Keratinocyte (primary cell): ENCODE measurements at regions not wholly inside any gene's neighbourhood (a gene's known extent, or its start where the extent isn't known, plus 50 kb on each side); places are given as distances from the start of the nearest gene placed in this dataset.

Source experiments
- DNase-seq: peaks from one replicate; pipeline ENCODE4 v3.0.0-alpha.2; 2011; ENCODE audit warnings: low read depth, missing footprints, low spot score
- FAIRE-seq: peaks from 2 replicates; lab custom pipeline; 2011; peaks lifted over from hg19 to GRCh38; lab: Jason Lieb, UNC
- H2AFZ ChIP-seq: 2 replicates; pipeline ENCODE4 v1.6.0; 2012; ENCODE audit warnings: low read length, control low read depth, inconsistent platforms; ENCODE audit not compliant: control insufficient read depth
- H3K27ac ChIP-seq: 2 replicates; pipeline ENCODE4 v1.5.1; 2011; ENCODE audit warnings: low read length; ENCODE audit not compliant: control insufficient read depth, insufficient read depth
- H3K27me3 ChIP-seq: 3 replicates; pipeline ENCODE4 v1.6.0; 2011; ENCODE audit warnings: low read length; ENCODE audit not compliant: control insufficient read depth, insufficient read depth; ENCODE audit errors: extremely low read depth
- H3K36me3 ChIP-seq, 2 experiments: 2 replicates in 1 of 2; 3 replicates in 1 of 2; pipeline ENCODE4 v1.5.1; 2011; ENCODE audit warnings: low read length in 2 of 2, mild to moderate bottlenecking in 1 of 2; ENCODE audit not compliant: control insufficient read depth in 2 of 2, insufficient read depth in 2 of 2; ENCODE audit errors: extremely low read depth in 1 of 2
- H3K4me1 ChIP-seq: 3 replicates; pipeline ENCODE4 v1.5.1; 2011; ENCODE audit warnings: low read length; ENCODE audit not compliant: control insufficient read depth, insufficient read depth; ENCODE audit errors: extremely low read depth
- H3K4me2 ChIP-seq: 3 replicates; pipeline ENCODE4 v1.6.0; 2011; ENCODE audit warnings: low read depth, low read length; ENCODE audit not compliant: control insufficient read depth, insufficient read depth; ENCODE audit errors: extremely low read depth
- H3K4me3 ChIP-seq, 3 experiments: fragments of 200-600 bp in 1 of 3; sonication (generic) in 1 of 3; 2 replicates in 2 of 3; 3 replicates in 1 of 3; pipeline ENCODE4 v1.5.1; 2011 to 2016; ENCODE audit warnings: low read length in 3 of 3, mild to moderate bottlenecking in 3 of 3, control low read depth in 2 of 3, inconsistent platforms in 1 of 3, low read depth in 1 of 3, mixed read lengths in 1 of 3, mixed run types in 1 of 3, moderate library complexity in 1 of 3; ENCODE audit not compliant: control insufficient read depth in 2 of 3, insufficient read depth in 2 of 3; ENCODE audit errors: extremely low read depth in 1 of 3
- H3K79me2 ChIP-seq: 2 replicates; pipeline ENCODE4 v1.6.0; 2012; ENCODE audit warnings: low read length; ENCODE audit not compliant: control insufficient read depth, insufficient read depth
- H3K9ac ChIP-seq: 3 replicates; pipeline ENCODE4 v1.6.0; 2011; ENCODE audit warnings: low read length; ENCODE audit not compliant: control insufficient read depth, insufficient read depth; ENCODE audit errors: extremely low read depth
- H3K9me1 ChIP-seq: 3 replicates; pipeline ENCODE4 v1.6.0; 2011; ENCODE audit warnings: low read length; ENCODE audit not compliant: control insufficient read depth, insufficient read depth; ENCODE audit errors: extremely low read depth
- H3K9me3 ChIP-seq: 2 replicates; pipeline ENCODE4 v1.5.1; 2012; ENCODE audit warnings: low read depth, low read length; ENCODE audit not compliant: control insufficient read depth
- H4K20me1 ChIP-seq: 3 replicates; pipeline ENCODE4 v1.6.0; 2011; ENCODE audit warnings: low read length; ENCODE audit not compliant: control insufficient read depth, insufficient read depth; ENCODE audit errors: extremely low read depth
- CTCF ChIP-seq, 3 experiments: IDR thresholded peaks in 1 of 3; conservative IDR thresholded peaks in 1 of 3; optimal IDR thresholded peaks in 1 of 3; 2 replicates in 2 of 3; 3 replicates in 1 of 3; pipeline versions ENCODE3 to v1.5.1; 2011; ENCODE audit warnings: low read length in 3 of 3, mild to moderate bottlenecking in 3 of 3, moderate library complexity in 2 of 3, control low read depth in 1 of 3, inconsistent platforms in 1 of 3; ENCODE audit not compliant: insufficient read depth in 2 of 3; ENCODE audit errors: extremely low read depth in 1 of 3
- EZH2 ChIP-seq: IDR thresholded peaks from one replicate; pipeline ENCODE4 v1.6.1; 2012; ENCODE audit warnings: inconsistent platforms, mild to moderate bottlenecking, low read length, moderate library complexity
- dilution Hi-C: fragments of 300-500 bp; cut with MboI; formaldehyde crosslinking; loops from one replicate; pipeline ENCODE4 v1.7.0; 2020; ENCODE audit warnings: low sequenced_read_pairs; ENCODE audit not compliant: extremely low pct_ligation_motif_present

GRCh38 chr3:66723231-66723630, 222.4 kb upstream of the LRIG1 start:
- dilution Hi-C loops, result no loop called here
- H3K27me3 ChIP-seq, result no peaks in the 10 kb centered on the region
- H4K20me1 ChIP-seq, result no peaks in the 10 kb centered on the region
- no peaks in the 10 kb centered on the region for H3K9me1 ChIP-seq
- H3K4me2 ChIP-seq, result no peak overlapping the region
- H3K4me1 ChIP-seq, result no peaks in the 10 kb centered on the region
- no peak for FAIRE-seq
- no peak overlapping the region for H3K9ac ChIP-seq
- H3K4me3 ChIP-seq, result no peak overlapping the region
- H3K79me2 ChIP-seq, result no peaks in the 10 kb centered on the region
- TF ChIP-seq CTCF (optimal IDR thresholded peaks at IDR 0.05 in 1 of 3, IDR thresholded peaks at IDR 0.05 in 1 of 3, conservative IDR thresholded peaks at IDR 0.05 in 1 of 3; ENCODE audit: extremely low read depth in 1 of 3, insufficient read depth in 2 of 3, low read length in 3 of 3), result no peak
- TF ChIP-seq EZH2, result no peak
- no peak overlapping the region for H2AFZ ChIP-seq
- no peak overlapping the region for H3K27ac ChIP-seq
- DNase-seq, result no peak
- H3K9me3 ChIP-seq, result no peaks in the 10 kb centered on the region
- H3K36me3 ChIP-seq, result no peaks in the 10 kb centered on the region

GRCh38 chr3:66729687-66730393, 229.0 kb upstream of the LRIG1 start:
- Histone ChIP-seq H3K4me3 (no peak overlapping the region), H3K4me1 (no peaks in the 10 kb centered on the region), H3K4me2 (no peak overlapping the region), H2AFZ (no peak overlapping the region), H3K27me3 (no peaks in the 10 kb centered on the region), H3K9me3 (no peaks in the 10 kb centered on the region), H3K9me1 (no peaks in the 10 kb centered on the region), H3K27ac (no peak overlapping the region), H3K9ac (no peak overlapping the region), H4K20me1 (no peaks in the 10 kb centered on the region), H3K36me3 (no peaks in the 10 kb centered on the region), H3K79me2 (no peaks in the 10 kb centered on the region)
- FAIRE-seq, result no peak
- TF ChIP-seq CTCF (optimal IDR thresholded peaks at IDR 0.05 in 1 of 3, IDR thresholded peaks at IDR 0.05 in 1 of 3, conservative IDR thresholded peaks at IDR 0.05 in 1 of 3; ENCODE audit: extremely low read depth in 1 of 3, insufficient read depth in 2 of 3, low read length in 3 of 3), result no peak
- TF ChIP-seq EZH2, result no peak
- DNase-seq, result no peak
- dilution Hi-C loops, result no loop called here
